ENCODE measurements at regions not wholly inside any gene's neighbourhood (a gene's known extent, or its start where the extent isn't known, plus 50 kb on each side); places are given as distances from the start of the nearest gene placed in this dataset.

DNA sequence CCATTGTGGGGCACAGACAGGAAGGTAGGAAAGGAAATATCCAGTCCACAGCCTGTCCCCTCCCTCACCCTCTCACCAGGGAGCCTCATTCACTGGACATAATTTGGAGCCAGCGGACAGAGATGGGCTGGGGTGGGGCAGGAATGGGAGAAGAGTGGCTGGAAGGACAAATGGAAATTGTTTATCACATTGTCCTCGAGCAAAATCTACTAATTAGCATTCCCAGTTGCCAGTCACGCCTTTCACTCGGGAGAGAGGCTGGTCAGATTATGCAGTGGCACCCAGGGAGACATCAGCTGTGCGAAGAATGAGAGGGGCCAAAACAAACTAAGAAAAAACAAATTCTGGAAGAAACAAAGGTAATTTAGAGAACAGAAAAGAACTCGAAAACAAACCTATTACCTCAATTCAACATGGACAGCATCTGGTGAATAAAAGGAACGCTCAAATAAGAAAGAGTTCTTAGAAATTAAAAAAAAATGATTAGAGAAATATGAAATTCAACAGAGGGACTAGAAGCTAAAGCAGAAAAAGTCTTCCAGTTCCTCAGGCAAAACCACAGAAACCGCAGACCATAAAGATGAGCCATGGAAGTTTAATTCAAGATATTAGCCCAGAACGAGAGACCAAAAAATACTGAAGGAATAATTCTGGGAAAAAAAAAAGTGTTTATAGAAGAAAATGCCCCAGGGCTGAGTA, 108.5 kb upstream of the RALGAPA2 start:
- 61 to 68% (median 63%) methylated on average over 8 to 9 of the region's 9 CpGs for WGBS, 4 donors
- intact Hi-C loops (cut with DNase I), result loop anchor here in 1 of 2 donors (10.0 kb wide), 1 partner anchor 96 kb away; no protein-coding TSS in a partner anchor
- H3K9me3 ChIP-seq (replicated peaks in 1 of 3), result no peaks in the 10 kb centered on the region
- no peak overlapping the region for H3K27ac ChIP-seq
- H3K4me1 ChIP-seq (replicated peaks in 1 of 2), result no peaks in the 10 kb centered on the region
- H3K27me3 ChIP-seq, result no peaks in the 10 kb centered on the region
- no peak for TF ChIP-seq POLR2A (IDR thresholded peaks at IDR 0.05)
- TF ChIP-seq, protein P1, sequence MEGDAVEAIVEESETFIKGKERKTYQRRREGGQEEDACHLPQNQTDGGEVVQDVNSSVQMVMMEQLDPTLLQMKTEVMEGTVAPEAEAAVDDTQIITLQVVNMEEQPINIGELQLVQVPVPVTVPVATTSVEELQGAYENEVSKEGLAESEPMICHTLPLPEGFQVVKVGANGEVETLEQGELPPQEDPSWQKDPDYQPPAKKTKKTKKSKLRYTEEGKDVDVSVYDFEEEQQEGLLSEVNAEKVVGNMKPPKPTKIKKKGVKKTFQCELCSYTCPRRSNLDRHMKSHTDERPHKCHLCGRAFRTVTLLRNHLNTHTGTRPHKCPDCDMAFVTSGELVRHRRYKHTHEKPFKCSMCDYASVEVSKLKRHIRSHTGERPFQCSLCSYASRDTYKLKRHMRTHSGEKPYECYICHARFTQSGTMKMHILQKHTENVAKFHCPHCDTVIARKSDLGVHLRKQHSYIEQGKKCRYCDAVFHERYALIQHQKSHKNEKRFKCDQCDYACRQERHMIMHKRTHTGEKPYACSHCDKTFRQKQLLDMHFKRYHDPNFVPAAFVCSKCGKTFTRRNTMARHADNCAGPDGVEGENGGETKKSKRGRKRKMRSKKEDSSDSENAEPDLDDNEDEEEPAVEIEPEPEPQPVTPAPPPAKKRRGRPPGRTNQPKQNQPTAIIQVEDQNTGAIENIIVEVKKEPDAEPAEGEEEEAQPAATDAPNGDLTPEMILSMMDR (IDR thresholded peaks at IDR 0.05), result no peak
- H3K36me3 ChIP-seq (replicated peaks in 1 of 2), result no peaks in the 10 kb centered on the region
- DNase-seq, result no peak
- no peak overlapping the region for H3K4me3 ChIP-seq

DNA sequence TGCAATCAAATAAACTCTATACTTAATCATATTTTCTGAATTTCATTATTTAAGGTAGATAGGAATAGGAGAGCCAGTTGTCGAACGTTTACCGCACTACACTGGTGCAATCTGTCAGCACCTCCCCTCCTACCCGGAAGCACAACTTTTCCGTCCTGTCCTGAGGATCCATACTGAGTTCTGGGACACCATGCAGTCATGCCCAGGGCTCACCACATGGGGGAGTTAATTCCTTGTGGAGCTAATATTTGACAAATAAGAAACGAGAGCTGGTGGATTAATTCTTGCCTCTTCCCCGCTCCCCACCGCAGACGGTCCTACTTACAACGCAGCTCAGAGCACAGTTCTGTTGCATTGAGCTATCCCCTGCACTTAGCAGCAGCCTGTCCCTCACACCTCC, 107.7 kb upstream of the RALGAPA2 start:
- Histone ChIP-seq H3K4me3 (no peak overlapping the region), H3K9me3 (replicated peaks in 1 of 3) (no peaks in the 10 kb centered on the region), H3K27ac (no peak overlapping the region), H3K36me3 (replicated peaks in 1 of 2) (no peaks in the 10 kb centered on the region), H3K4me1 (replicated peaks in 1 of 2) (no peaks in the 10 kb centered on the region), H3K27me3 (no peaks in the 10 kb centered on the region)
- intact Hi-C loops (cut with DNase I), result loop anchor here in 1 of 2 donors (10.0 kb wide), 1 partner anchor 95 kb away; no protein-coding TSS in a partner anchor
- 59 to 74% (median 63%) methylated on average over 10 of the region's 10 CpGs for WGBS, 4 donors
- TF ChIP-seq, protein P1 (IDR thresholded peaks at IDR 0.05), result peak in 4 of 6 experiments; percentile 7 to 37 (median 21)
- TF ChIP-seq POLR2A (IDR thresholded peaks at IDR 0.05), result no peak
- DNase-seq, result peak in 3 of 7 donors; percentile 19 to 34 (median 23)

DNA sequence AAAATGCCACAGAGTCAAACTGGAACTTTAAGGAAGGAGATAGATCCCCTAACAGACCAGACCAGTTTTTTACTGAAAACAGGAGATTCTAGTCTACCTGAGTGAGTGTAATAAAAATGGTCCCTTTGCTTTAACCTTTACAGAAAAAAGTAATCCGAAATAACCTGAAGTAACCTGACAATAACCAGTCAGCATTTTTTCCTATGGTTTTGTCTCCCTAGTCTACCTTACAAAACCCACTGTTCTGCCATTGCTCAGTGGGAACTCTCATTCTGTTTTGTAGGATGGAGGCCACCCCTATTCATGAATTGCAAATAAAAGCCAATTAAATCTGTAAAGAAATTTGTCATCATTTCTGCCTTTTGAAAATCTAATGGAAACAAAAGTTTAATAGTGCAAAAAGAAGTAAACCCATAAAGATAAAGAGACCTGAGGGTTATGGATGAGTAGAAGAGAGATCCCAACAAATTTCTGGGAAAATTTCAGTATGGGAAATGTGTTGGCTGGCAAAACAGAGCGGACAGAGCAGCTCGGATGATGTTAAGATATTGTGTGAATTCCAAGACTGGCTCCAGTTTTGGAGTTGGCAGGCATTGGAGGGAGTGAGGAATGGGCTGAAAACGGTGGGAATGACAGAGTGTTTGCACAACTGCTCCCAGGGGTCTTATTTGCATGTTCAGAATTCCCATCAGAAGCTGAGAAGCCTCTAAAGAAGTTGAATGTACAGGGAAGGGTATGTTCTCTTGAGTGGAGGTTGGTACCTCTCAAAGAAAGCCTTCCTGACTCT, 104.7 kb upstream of the RALGAPA2 start:
- 61 to 68% (median 65%) methylated on average over 4 of the region's 4 CpGs for WGBS, 4 donors
- H3K36me3 ChIP-seq (replicated peaks in 1 of 2), result no peaks in the 10 kb centered on the region
- H3K27ac ChIP-seq, result no peak overlapping the region
- no peaks in the 10 kb centered on the region for H3K27me3 ChIP-seq
- TF ChIP-seq, protein P1 (IDR thresholded peaks at IDR 0.05), result no peak
- TF ChIP-seq POLR2A (IDR thresholded peaks at IDR 0.05), result no peak
- intact Hi-C loops (cut with DNase I), result no loop called here
- no peaks in the 10 kb centered on the region for H3K4me1 ChIP-seq (replicated peaks in 1 of 2)
- DNase-seq, result no peak
- H3K4me3 ChIP-seq, result no peak overlapping the region
- no peaks in the 10 kb centered on the region for H3K9me3 ChIP-seq (replicated peaks in 1 of 3)

DNA sequence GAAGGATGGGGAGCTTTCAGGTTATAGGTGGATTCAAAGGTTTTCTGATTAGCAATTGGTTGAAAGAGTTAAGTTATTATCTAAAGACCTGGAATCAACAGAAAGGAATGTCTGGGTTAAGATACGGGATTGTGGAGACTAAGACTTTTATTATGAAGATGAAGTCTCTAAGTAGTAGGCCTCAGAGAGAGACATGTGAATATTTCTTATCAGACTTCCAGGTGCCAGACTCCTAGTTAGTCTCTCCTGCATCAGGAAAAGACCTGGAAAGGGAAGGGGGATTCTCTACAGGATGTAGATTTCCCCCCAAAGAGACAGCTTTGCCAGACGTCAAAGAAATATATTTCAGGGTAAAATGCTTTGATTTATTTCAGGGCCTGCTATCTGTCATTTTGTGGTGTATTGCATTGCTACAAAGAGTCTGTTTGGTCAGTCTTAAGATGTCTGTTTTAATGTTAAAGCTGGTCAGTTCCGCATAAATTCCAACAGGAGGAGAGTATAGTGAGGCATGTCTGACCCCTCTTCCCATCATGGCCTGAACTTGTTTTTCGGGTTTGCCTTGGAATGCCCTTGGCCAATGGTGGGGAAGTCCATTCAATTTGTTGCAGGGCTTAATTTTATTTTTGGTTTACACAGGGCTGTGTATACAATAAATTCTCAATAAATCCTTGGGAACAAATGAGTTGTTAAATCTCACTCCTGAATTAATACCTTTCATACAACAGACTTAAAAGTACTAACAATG, 103.4 kb upstream of the RALGAPA2 start:
- H3K27me3 ChIP-seq, result no peaks in the 10 kb centered on the region
- TF ChIP-seq POLR2A (IDR thresholded peaks at IDR 0.05), result no peak
- TF ChIP-seq, protein P1 (IDR thresholded peaks at IDR 0.05), result no peak
- intact Hi-C loops (cut with DNase I), result no loop called here
- no peak overlapping the region for H3K4me3 ChIP-seq
- H3K9me3 ChIP-seq (replicated peaks in 1 of 3), result no peaks in the 10 kb centered on the region
- H3K36me3 ChIP-seq (replicated peaks in 1 of 2), result no peaks in the 10 kb centered on the region
- no peak overlapping the region for H3K27ac ChIP-seq
- H3K4me1 ChIP-seq (replicated peaks in 1 of 2), result no peaks in the 10 kb centered on the region
- WGBS, 4 donors, result 75 to 81% (median 79%) methylated on average over 4 of the region's 4 CpGs
- DNase-seq, result no peak

All from adrenal gland (tissue), 9 donors.